ENCODE measurements at regions not wholly inside any gene's neighbourhood (a gene's known extent, or its start where the extent isn't known, plus 50 kb on each side); places are given as distances from the start of the nearest gene placed in this dataset.

GRCh38 chr19:28687296-28687695 lies 525.7 kb downstream of the UQCRFS1 start:
- TF ChIP-seq CTCF (conservative IDR thresholded peaks at IDR 0.05 in 1 of 2, IDR thresholded peaks at IDR 0.05 in 1 of 2; ENCODE audit: extremely low read depth in 1 of 2, insufficient read depth in 1 of 2, low read depth in 1 of 2, low read length in 2 of 2), result no peak
- TF ChIP-seq EZH2 (IDR thresholded peaks at IDR 0.05; ENCODE audit: borderline replicate concordance, low read length), result no peak

All from mammary epithelial cell (primary cell).